ENCODE measurements at regions not wholly inside any gene's neighbourhood (a gene's known extent, or its start where the extent isn't known, plus 50 kb on each side); places are given as distances from the start of the nearest gene placed in this dataset.

DNA sequence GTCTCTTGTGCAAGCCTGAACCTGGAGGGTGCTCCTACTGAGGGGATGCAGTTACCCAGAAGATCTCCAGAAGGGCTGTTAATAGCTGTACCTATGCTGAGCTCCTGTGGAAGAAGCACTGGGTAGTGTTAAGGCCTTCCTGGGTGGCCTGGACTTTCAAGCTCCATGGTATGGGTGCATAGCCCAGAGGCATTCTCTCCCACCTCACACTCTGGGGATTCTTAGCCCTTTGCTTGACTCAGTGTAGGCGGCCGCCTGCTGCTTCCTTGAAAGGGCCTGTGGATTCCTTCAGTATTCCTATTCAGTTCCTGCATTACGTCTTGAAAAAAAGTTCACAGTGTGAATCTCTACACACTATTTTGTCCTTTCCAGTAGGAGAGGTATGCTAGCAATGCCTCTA is 235.7 kb upstream of the MAGEB16 start:
- no peak for TF ChIP-seq ZFX (IDR thresholded peaks at IDR 0.05; ENCODE audit: borderline replicate concordance)
- TF ChIP-seq, protein P1, sequence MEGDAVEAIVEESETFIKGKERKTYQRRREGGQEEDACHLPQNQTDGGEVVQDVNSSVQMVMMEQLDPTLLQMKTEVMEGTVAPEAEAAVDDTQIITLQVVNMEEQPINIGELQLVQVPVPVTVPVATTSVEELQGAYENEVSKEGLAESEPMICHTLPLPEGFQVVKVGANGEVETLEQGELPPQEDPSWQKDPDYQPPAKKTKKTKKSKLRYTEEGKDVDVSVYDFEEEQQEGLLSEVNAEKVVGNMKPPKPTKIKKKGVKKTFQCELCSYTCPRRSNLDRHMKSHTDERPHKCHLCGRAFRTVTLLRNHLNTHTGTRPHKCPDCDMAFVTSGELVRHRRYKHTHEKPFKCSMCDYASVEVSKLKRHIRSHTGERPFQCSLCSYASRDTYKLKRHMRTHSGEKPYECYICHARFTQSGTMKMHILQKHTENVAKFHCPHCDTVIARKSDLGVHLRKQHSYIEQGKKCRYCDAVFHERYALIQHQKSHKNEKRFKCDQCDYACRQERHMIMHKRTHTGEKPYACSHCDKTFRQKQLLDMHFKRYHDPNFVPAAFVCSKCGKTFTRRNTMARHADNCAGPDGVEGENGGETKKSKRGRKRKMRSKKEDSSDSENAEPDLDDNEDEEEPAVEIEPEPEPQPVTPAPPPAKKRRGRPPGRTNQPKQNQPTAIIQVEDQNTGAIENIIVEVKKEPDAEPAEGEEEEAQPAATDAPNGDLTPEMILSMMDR (IDR thresholded peaks at IDR 0.05): no peak

Data from 22Rv1 (cell line).